DMS153 treated with DMSO at 0.1 percent for 48 hours (cell line): ENCODE measurements at regions not wholly inside any gene's neighbourhood (a gene's known extent, or its start where the extent isn't known, plus 50 kb on each side); places are given as distances from the start of the nearest gene placed in this dataset.
A peak's percentile ranks its signal among the peaks of the same experiment; 100 is the strongest.
"Not testable (repeated sequence)": the region's sequence is repeated elsewhere in the genome, so short reads cannot be mapped to it uniquely, and the experiment has no call there.

ENCODE experiments used
- DNase-seq: peaks from one replicate; lab custom pipeline; 2025; ENCODE audit not compliant: unreplicated experiment; lab: John Stamatoyannopoulos, UW

DNA sequence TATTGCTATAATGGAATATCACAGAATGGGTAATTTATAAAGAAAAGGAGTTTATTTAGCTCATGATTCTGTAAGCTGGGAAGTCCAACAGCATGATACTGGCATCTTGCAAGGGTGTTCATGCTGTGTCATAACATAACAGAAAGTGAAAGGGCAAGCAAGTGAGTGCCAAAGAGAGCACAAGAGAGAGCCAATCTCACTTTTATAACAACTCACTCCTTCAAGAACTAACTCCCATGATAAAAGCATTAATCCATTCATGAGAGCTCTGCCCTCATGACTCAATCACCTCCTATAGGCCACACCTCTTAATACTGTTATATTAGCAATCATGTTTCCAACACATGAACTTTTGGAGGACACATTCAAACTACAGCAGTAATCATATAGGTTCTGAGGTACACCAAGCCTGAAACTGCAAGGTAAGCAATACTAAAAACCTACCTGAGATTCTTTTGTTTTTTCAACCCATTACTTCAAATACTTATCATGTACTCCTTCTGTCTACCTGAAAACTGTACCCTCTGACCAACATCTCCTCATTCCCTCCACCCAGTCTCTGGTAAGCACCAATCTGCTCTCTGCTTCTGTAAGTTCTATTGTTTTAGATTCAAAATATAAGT is 219.7 kb downstream of the MTERF1 start:
- no peak for DNase-seq

DNA sequence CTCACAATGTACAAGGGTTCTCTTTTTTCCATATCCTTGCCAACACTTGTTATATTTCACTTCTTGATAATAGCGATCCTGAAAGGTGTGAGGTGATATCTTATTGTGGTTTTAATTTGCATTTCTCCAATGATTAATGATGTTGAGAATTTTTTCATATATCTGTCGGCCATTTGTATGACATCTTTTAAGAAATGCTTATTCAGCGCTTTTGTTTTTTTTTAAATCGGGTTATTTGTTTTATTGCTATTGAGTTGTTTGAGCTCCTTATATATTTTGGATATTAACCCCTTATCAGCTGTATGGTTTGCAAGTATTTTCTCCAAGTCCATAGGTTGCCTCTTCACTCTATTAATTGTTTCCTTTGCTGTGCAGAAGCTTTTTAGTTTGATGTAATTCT is 218.8 kb downstream of the MTERF1 start:
- DNase-seq = no peak

- peak; percentile 16 for DNase-seq
Measured at GRCh38 chr7:91668217-91668616, 212.3 kb downstream of the MTERF1 start.

DNA sequence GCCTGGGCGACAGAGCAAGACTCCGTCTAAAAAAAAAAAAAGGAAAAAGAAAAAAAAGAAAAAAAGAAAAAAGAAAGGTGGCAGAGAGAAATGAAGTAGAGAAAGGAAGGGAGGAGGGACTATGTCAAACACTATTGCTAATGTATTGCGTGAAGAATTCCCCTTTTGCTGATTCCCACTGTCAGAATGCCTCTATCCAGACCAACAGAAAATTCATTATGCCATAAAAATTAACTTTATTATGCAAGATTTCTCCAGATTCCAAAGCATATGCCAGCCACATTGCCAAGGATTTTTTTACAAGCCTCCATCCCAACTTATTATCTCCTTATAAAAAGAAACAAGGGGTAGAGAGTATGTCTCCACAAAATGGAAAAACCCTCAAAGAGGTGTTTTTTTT is 209.3 kb downstream of the MTERF1 start:
- DNase-seq = no peak

- DNase-seq = no peak
Measured at GRCh38 chr7:91674470-91674869, 206.0 kb downstream of the MTERF1 start.

DNA sequence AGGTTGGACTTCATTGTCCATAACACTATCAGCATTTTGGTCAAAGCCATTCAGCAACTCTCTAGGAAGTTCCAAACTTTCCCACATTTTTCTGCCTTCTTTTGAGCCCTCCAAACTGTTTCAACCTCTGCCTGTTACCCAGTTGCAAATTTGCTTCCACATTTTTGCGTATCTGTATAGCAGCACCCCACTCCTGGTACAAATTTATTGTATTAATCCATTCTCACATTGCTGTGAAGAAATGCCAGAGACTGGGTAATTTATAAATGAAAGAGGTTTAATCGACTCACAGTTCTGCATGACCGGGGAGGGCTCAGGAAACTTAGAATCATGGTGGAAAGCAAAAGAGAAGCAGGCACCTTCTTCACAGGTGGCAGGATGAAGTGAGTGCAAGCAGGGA is 198.8 kb downstream of the MTERF1 start:
- DNase-seq = no peak

- no peak for DNase-seq
Measured at GRCh38 chr7:91683823-91684222, 196.7 kb downstream of the MTERF1 start.

GRCh38 chr7:91685544-91685943 is 195.0 kb downstream of the MTERF1 start:
- no peak for DNase-seq

GRCh38 chr7:91690541-91691070 is 189.9 kb downstream of the MTERF1 start:
- no peak for DNase-seq

DNA sequence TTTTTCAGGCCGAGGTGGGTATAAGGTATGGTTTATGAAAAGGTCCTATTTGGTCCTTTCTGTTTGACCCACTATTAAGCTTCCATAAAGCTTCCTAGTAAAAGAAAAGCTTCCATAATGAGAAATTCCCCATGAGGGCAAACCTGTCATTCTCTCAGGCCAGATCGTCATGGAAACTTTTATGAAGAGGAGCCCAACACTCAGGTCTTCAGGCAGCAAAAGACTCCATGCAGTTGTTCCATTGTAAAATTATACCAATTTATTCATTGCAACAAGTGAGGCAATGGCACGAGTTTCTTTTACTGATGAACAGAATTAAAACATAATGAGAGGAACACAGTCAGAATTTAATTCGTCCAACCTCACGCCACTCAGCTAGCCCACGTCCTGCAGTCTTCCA is 188.6 kb downstream of the MTERF1 start:
- DNase-seq = no peak

GRCh38 chr7:91692800-91693199 is 187.7 kb downstream of the MTERF1 start:
- no peak for DNase-seq

GRCh38 chr7:91694351-91694841 is 186.1 kb downstream of the MTERF1 start:
- no peak for DNase-seq

DNA sequence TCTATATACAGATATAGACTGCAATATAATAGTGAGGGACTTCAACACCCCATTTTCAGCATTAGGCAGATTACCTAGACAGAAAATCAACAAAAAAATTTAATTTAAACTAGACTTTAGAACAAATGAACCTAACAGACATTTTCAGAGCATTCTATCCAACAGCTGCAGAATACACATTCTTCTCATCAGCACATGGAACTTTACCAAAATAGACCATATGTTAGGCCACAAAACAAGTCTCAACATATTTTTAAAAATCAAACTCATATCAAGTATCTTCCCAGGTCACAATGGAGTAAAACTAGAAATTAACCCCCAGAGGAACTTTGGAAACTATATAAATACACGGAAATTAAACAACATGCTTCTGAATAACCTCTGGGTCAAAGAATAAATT is 169.6 kb downstream of the MTERF1 start:
- DNase-seq = no peak

GRCh38 chr7:91713669-91714068 is 166.8 kb downstream of the MTERF1 start:
- DNase-seq = no peak

DNA sequence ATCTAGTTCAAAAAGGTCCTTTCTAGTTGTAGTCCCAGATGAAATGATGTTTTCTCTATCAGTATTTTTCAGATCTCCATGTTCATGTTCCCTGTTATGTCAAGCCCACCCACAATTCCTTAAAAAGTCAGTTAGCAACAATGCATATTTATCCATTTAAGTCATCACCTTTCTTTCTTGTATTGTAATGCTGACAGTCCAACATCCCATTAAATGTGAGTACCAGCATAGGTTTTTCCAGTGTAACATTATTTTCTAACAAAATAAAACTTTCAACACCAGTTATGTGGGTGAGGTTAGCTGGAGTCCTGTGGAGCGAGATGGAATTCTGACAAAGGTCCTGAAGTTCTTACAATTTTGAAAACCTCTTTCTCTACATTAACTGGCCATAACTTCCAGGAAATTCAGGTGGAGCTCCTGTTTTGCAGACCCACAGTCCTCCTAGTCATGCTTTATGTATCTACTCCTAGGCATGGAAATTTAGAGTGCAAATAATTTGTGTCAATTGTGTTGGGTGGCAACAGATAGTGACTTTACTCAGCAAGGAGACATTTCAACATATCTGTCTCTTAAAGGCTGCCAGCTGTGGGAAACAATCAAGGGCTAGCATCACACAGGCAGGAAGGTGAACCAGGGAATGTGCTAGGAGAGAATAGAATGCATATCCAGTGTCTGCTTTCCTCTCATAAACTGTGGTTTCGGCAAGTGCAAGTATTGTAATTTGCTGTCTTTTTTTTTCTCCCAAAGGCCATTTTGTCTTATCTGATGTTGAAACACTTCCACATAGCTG is 162.6 kb downstream of the MTERF1 start:
- no peak for DNase-seq

- no peak for DNase-seq
Measured at GRCh38 chr7:91719008-91719407, 161.5 kb downstream of the MTERF1 start.

DNA sequence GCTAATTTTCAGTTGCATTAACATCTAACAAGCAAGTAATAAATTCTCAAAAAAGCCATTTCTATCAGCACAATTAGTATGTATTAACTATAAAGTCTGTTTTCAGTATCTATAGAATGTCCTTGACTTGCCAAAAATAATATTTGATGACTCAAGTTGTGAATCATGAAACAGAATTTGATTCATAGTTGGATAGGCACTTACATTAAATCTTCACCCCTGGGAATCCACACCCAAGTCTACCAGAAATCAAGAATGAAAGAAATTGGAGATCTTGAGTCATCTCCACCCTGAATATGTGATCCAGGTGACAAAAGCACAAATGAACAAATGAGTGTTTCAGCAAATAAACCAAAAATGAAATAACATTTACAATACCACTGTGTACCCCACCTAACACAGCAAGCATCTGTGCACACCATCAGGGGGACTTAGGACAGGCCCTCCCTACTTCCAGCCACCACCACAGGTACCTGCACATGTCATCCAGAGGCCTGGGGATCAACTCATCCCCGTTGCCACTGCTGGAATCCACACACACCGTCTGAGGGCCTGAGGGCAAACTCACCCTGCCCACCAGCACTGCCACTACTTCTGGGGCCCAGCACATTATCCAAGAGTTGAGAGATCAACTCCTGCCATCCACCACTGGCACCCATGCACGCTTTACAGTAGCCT is 160.1 kb downstream of the MTERF1 start:
- DNase-seq = no peak

GRCh38 chr7:91722831-91723230 is 157.7 kb downstream of the MTERF1 start:
- no peak for DNase-seq

- not testable (repeated sequence) for DNase-seq
Measured at GRCh38 chr7:91729046-91729445, 151.5 kb downstream of the MTERF1 start.

GRCh38 chr7:91731976-91732375 is 148.5 kb downstream of the MTERF1 start:
- DNase-seq = no peak

GRCh38 chr7:91749418-91749817 is 131.1 kb downstream of the MTERF1 start:
- DNase-seq = no peak

GRCh38 chr7:91750091-91750490 is 130.4 kb downstream of the MTERF1 start:
- DNase-seq = no peak
